Gastrocnemius medialis (tissue), 4 donors: ENCODE measurements at regions not wholly inside any gene's neighbourhood (a gene's known extent, or its start where the extent isn't known, plus 50 kb on each side); places are given as distances from the start of the nearest gene placed in this dataset.

ENCODE experiments used
- CTCF ChIP-seq, 5 experiments: fragments of 450-650 bp in 3 of 5; fragments of 200-600 bp in 2 of 5; sonication (generic) in 2 of 5; IDR thresholded peaks in 4 of 5; conservative IDR thresholded peaks in 1 of 5; 1 replicate in 4 of 5; 2 replicates in 1 of 5; pipeline ENCODE4 v1.5.1; 2016 to 2019; ENCODE audit warnings: antibody characterized with exemption in 5 of 5, mild to moderate bottlenecking in 3 of 5, moderate library complexity in 3 of 5
- POLR2A ChIP-seq, 2 donors: fragments of 450-650 bp; IDR thresholded peaks; one replicate each; pipeline ENCODE4 v1.6.1; 2017; ENCODE audit warnings: antibody characterized with exemption in 2 of 2, mild to moderate bottlenecking in 2 of 2, moderate library complexity in 2 of 2

DNA sequence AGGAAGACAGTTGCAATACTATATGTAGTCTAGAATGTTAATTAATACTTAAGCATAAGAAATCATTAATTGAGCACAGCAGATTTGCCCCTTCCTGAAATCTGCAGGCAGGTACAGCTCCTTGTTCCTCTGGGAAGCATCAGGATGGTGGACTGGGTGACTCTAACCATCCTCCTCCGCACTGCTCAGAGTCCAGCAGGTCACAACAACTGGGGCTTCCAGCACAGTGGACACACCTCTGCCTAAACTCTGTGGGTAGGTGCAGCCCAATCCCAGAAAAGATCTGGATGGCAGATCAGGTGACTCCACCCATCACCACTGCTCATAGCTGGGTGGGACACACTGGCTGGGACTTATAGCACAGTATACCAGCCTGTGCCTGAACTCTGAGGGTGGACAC lies 189.9 kb upstream of the TMCO5A start:
- TF ChIP-seq CTCF (IDR thresholded peaks at IDR 0.05 in 4 of 5, conservative IDR thresholded peaks at IDR 0.05 in 1 of 5): no peak
- TF ChIP-seq POLR2A (IDR thresholded peaks at IDR 0.05): no peak
